NCI-H524 (cell line): ENCODE measurements at regions not wholly inside any gene's neighbourhood (a gene's known extent, or its start where the extent isn't known, plus 50 kb on each side); places are given as distances from the start of the nearest gene placed in this dataset.

Experiments used
- DNase-seq, 2 experiments: peaks; one replicate each; lab custom pipeline; 2025; lab: John Stamatoyannopoulos, UW

DNA sequence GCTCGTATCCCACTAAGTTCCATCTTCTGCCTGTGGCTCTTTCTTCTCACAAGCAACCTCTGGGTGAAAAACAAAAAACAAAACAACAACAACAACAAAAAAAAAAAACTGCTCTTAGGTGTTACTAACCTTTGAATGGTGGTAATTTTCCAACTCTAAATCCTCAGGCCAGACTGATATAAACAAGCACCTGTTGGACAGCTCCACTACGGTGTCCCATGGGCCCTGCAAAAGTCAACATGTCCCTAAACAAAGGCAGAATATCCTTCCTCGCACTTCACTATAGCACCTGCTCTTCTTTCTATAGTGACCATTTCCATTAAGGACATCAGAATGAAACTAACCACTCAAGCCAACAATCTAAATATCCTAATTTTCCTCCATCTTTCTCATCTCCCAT, 54.6 kb upstream of the PARM1 start:
- DNase-seq = no peak

DNA sequence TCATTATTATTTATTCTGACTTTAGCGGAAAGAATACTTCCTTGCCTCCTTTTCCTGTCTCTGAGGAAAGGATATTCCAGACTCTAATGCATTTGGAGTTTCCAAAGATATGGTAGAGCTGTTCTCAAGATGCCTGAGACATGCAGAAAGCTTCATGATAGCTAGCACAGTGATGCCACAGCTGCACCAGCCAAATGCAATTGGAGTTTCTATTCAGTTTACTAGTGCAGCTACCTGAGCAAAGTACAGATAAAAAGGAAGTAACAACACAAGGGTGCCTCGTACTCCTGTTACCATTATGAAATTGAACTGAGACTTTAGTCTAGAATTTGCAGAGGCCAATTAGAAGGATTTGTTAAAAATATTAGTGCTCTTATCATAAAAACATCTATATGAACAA, 57.5 kb upstream of the PARM1 start:
- DNase-seq = no peak

DNA sequence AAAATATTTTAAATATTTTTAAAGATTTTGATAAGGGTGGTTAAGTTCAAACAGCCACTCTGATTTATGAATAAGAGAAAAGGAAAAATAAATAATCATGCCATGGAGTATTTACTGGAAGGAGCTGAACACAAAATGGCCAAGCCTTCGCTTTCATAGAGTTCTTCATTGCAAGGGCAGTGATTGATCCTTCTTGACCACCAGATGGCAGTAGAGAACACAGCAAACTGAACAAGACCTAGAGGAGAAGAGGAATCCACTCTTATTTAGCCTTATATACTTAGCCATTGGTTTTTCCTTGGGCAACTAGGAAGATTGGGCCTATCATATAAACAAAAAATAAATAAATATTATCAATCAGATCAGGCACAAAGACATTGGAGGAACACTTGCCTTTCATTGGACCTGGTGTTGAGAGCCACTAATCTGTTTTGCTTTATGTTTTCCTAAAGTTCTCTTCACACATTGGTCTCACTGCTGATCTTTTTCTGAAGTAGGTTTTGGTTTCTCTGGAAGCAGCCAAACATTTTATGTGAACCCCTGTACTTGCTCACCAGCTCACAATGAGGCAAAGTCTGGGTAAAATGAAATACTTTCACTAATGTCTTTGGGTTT, 58.1 kb upstream of the PARM1 start:
- peak; percentile 22 to 63 for DNase-seq

DNA sequence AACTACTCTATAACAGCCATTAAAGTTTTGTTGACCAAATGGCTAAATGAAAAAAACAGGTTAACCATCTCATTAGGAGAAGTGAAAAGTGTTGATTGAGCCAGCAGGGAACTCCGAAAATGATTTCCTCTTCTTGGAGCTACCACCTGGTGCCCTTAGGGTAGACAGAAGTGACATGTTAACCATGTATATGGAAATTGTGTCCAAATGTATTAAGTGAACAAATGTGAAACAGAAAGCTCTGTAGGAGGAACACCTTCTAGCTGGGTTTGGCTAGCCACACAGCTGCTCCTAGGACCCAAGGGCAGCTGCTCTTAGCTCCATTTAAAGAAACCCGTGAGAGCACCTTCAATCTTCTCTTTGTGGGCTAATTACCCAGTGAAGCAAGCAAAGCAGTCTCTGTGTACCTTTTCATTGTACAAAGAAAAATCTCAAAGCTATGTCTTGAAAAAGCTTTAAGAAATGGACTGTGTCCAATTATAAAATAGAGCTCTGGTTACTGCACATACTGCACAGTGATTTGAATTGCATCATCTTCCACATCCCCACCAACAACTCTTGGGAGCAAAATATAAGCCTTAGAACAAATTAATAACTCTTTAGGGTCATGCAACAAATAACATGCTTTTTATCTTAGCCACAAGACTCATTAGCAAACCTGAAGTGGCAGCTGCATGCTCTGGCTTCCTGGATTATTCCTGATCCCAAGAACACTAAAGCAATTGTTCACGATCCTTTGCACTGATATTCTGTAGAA, 59.2 kb upstream of the PARM1 start:
- DNase-seq = peak in 1 of 2 experiments; percentile 15

DNA sequence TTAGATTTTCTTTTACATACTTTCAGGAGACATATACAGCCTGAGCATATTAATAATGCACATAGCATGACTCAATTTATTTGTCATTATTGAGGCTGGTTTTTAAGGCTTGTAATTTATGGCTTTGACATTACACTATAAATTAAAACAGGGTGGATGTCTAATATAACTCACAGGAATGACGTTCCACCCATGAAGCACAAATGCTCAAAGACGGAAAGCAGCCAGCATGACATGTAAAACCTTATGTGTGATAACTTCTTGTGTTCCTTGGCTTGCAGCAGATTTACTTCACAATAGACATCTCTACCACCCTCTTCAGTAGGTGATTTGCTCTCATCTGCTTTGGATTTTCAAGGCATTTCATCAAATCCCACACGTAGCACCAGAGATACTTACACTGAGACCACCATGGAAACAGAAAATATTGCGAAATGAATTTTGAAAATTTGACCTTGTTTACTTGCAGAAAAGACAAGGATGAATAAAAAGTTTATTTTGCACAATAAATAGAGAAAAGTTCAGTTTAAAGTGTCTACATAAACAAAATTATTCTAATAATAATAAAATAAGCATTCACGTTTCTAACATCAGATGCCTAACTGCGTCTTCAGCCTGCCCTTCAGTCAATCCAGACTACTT, 64.7 kb upstream of the BTC start:
- no peak for DNase-seq

DNA sequence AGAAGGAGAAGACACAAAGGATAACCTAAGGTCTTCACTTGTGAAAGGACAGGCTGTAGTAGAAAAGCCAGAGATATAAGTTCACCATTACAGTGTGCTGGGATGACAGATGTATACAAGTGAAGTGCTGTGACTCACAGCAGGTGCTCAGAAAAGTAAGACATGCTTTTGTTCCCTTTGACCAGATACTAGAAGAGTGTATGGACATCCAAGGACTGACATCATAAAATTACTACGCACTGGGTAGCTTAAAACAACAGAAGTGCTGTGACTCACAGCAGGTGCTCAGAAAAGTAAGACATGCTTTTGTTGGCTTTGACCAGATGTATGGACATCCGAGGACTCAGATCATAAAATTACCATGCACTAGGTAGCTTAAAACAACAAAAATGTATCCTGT, 61.6 kb upstream of the BTC start:
- DNase-seq = no peak

DNA sequence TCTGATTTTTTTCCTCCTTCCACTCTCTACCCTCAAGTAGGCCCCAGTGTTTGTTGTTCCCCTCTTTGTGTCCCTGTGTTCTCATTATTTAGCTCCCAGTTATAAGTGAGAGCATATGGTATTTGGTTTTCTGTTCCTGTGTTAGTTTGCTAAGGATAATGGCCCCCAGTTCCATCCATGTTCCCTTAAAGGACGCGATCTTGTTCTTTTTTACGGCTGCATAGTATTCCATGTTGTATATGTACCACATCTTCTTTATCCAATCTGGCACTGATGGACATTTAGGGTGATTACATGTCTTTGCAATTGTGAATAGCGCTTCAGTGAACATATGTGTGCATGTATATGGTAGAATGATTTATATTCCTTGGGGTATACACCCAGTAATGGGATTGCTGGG, 54.5 kb upstream of the BTC start:
- no peak for DNase-seq

DNA sequence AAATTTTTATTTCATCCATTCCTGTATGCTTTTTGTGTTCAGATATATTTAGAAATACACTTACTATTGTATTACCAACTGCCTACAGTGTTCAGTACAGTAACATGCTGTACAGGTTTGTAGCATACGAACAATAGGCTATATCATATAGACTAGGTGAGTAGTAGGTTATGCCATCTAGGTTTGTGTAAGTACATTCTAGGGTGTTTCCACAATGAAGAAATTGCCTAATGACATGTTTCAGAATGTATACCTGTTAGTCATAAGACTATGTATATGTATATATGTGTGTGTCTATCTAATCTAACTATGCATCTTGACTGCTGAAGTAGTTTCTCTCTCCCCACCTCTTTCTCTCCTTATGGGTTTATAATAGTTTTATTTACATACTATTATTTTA, 51.5 kb upstream of the BTC start:
- no peak for DNase-seq
